HEK293 (cell line): ENCODE measurements at regions not wholly inside any gene's neighbourhood (a gene's known extent, or its start where the extent isn't known, plus 50 kb on each side); places are given as distances from the start of the nearest gene placed in this dataset.

Experiments
- CTCF ChIP-seq: fragments of 450-650 bp; formaldehyde crosslinking; IDR thresholded peaks from 2 replicates; pipeline ENCODE4 v1.5.1; 2016; ENCODE audit warnings: missing biosample characterization, missing genetic modification characterization
- HOXC10 ChIP-seq: sonication (generic); formaldehyde crosslinking; IDR thresholded peaks from 2 replicates; pipeline ENCODE4 v1.8.1; 2023; ENCODE audit warnings: mild to moderate bottlenecking, missing genetic modification reagents
- REST ChIP-seq: fragments of 450-650 bp; formaldehyde crosslinking; IDR thresholded peaks from 2 replicates; pipeline ENCODE4 v1.5.1; 2016; ENCODE audit warnings: missing biosample characterization, missing genetic modification characterization
- YY1 ChIP-seq: fragments of 450-650 bp; formaldehyde crosslinking; IDR thresholded peaks from 2 replicates; pipeline ENCODE4 v1.5.1; 2018; ENCODE audit warnings: missing biosample characterization, missing genetic modification characterization
- ZBTB1 ChIP-seq: fragments of 450-650 bp; formaldehyde crosslinking; IDR thresholded peaks from 2 replicates; pipeline ENCODE4 v1.5.1; 2016; ENCODE audit warnings: missing biosample characterization, missing genetic modification characterization
- ZBTB26 ChIP-seq: fragments of 450-650 bp; formaldehyde crosslinking; optimal IDR thresholded peaks from 2 replicates; pipeline ENCODE3; 2016; ENCODE audit warnings: missing biosample characterization, mild to moderate bottlenecking, missing genetic modification characterization
- ZNF292 ChIP-seq: fragments of 450-650 bp; formaldehyde crosslinking; IDR thresholded peaks from 2 replicates; pipeline ENCODE4 v1.5.1; 2016; ENCODE audit warnings: low read depth, missing biosample characterization, missing genetic modification characterization, borderline replicate concordance
- ZNF362 ChIP-seq: fragments of 450-650 bp; formaldehyde crosslinking; IDR thresholded peaks from 2 replicates; pipeline ENCODE4 v1.5.1; 2016; ENCODE audit warnings: missing biosample characterization, missing genetic modification characterization
- ZNF398 ChIP-seq: fragments of 450-650 bp; formaldehyde crosslinking; IDR thresholded peaks from 2 replicates; pipeline ENCODE4 v1.5.1; 2017; ENCODE audit warnings: missing biosample characterization, missing genetic modification characterization
- ZSCAN30 ChIP-seq: fragments of 450-650 bp; IDR thresholded peaks from 2 replicates; pipeline ENCODE4 v1.5.1; 2018; ENCODE audit warnings: missing biosample characterization, mild to moderate bottlenecking, missing genetic modification characterization, moderate library complexity
- ZSCAN4 ChIP-seq: fragments of 450-650 bp; formaldehyde crosslinking; IDR thresholded peaks from 2 replicates; pipeline ENCODE4 v1.5.1; 2017; ENCODE audit warnings: missing biosample characterization, missing genetic modification characterization

GRCh38 chr4:66048861-66049260, 378.6 kb upstream of the EPHA5 start:
- TF ChIP-seq CTCF (tag by site-specific recombination) = no peak
- TF ChIP-seq ZNF362 (tag by site-specific recombination) = no peak
- TF ChIP-seq ZSCAN30 (tag by site-specific recombination) = no peak
- no peak for TF ChIP-seq YY1 (tag by site-specific recombination)
- no peak for TF ChIP-seq ZNF292 (tag by site-specific recombination)
- TF ChIP-seq HOXC10 (CRISPR knock-in tag) = no peak
- no peak for TF ChIP-seq ZSCAN4 (tag by site-specific recombination)
- TF ChIP-seq ZNF398 (tag by site-specific recombination) = no peak
- no peak for TF ChIP-seq REST (tag by site-specific recombination)
- no peak for TF ChIP-seq ZBTB26 (tag by site-specific recombination)
- TF ChIP-seq ZBTB1 (tag by site-specific recombination) = no peak
